GM23338 (cell line): ENCODE measurements at regions not wholly inside any gene's neighbourhood (a gene's known extent, or its start where the extent isn't known, plus 50 kb on each side); places are given as distances from the start of the nearest gene placed in this dataset.
"Not testable (repeated sequence)": the region's sequence is repeated elsewhere in the genome, so short reads cannot be mapped to it uniquely, and the experiment has no call there.

Experiments used
- EZH2 ChIP-seq: fragments of 200-600 bp; sonication (generic); IDR thresholded peaks from one replicate; pipeline ENCODE4 v1.8.0; 2017; ENCODE audit warnings: antibody characterized with exemption, mild to moderate bottlenecking, low read depth; ENCODE audit not compliant: unreplicated experiment
- EZH2phosphoT487 ChIP-seq: fragments of 200-600 bp; sonication (generic); IDR thresholded peaks from one replicate; pipeline ENCODE4 v1.8.1; 2018; ENCODE audit warnings: antibody characterized with exemption; ENCODE audit not compliant: unreplicated experiment
- JUNB ChIP-seq: IDR thresholded peaks from one replicate; pipeline ENCODE4 v1.6.1; 2016; ENCODE audit warnings: antibody characterized with exemption; ENCODE audit not compliant: unreplicated experiment
- NANOG ChIP-seq: IDR thresholded peaks from 2 replicates; pipeline ENCODE4 v1.6.1; 2016; ENCODE audit warnings: antibody characterized with exemption, borderline replicate concordance
- POLR2AphosphoS5 ChIP-seq: IDR thresholded peaks from 2 replicates; pipeline ENCODE4 v1.6.1; 2016; ENCODE audit warnings: antibody characterized with exemption, low read depth
- ZNF331 ChIP-seq: fragments of 250-450 bp; sonication (Bioruptor Pico); IDR thresholded peaks from 2 replicates; pipeline ENCODE4 v1.5.0; 2020; ENCODE audit warnings: low read depth, mild to moderate bottlenecking, moderate library complexity
- TF ChIP-seq, protein P1 (sequence below), 2 experiments: fragments of 200-600 bp in 1 of 2; sonication (generic) in 1 of 2; conservative IDR thresholded peaks; 2 replicates each; pipeline versions ENCODE4 v1.5.1 to v1.6.1; 2016 to 2017; ENCODE audit warnings: antibody characterized with exemption in 2 of 2, low read depth in 2 of 2, mild to moderate bottlenecking in 2 of 2, moderate library complexity in 1 of 2
- TF ChIP-seq, protein P2 (sequence below): IDR thresholded peaks from 2 replicates; pipeline ENCODE4 v1.6.1; 2016; ENCODE audit warnings: antibody characterized with exemption
- TF ChIP-seq, protein P3 (sequence below): IDR thresholded peaks from one replicate; pipeline ENCODE4 v1.6.1; 2018; ENCODE audit warnings: antibody characterized with exemption; ENCODE audit not compliant: unreplicated experiment

DNA sequence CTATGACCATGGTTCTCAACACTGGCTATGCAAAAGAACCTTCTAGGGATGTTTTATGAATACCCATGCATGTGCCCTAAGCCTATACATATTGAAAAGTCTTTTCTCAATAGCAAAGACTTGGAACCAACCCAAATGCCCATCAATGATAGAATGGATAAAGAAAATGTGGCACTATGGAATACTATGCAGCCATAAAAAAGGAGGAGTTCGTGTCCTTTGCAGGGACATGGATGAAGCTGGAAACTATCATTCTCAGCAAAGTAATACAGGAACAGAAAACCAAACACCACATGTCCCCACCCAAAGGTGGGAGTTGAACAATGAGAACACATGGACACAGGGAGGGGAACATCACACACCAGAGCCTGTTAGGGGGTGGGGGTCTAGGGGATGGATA, 101.1 kb upstream of the PRDX6 start:
- TF ChIP-seq, protein P1, sequence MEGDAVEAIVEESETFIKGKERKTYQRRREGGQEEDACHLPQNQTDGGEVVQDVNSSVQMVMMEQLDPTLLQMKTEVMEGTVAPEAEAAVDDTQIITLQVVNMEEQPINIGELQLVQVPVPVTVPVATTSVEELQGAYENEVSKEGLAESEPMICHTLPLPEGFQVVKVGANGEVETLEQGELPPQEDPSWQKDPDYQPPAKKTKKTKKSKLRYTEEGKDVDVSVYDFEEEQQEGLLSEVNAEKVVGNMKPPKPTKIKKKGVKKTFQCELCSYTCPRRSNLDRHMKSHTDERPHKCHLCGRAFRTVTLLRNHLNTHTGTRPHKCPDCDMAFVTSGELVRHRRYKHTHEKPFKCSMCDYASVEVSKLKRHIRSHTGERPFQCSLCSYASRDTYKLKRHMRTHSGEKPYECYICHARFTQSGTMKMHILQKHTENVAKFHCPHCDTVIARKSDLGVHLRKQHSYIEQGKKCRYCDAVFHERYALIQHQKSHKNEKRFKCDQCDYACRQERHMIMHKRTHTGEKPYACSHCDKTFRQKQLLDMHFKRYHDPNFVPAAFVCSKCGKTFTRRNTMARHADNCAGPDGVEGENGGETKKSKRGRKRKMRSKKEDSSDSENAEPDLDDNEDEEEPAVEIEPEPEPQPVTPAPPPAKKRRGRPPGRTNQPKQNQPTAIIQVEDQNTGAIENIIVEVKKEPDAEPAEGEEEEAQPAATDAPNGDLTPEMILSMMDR (conservative IDR thresholded peaks at IDR 0.05; ENCODE audit: low read depth in 2 of 2): not testable (repeated sequence)
- not testable (repeated sequence) for TF ChIP-seq EZH2phosphoT487, EZH2, POLR2AphosphoS5, JUNB, ZNF331, NANOG
- TF ChIP-seq, protein P2, sequence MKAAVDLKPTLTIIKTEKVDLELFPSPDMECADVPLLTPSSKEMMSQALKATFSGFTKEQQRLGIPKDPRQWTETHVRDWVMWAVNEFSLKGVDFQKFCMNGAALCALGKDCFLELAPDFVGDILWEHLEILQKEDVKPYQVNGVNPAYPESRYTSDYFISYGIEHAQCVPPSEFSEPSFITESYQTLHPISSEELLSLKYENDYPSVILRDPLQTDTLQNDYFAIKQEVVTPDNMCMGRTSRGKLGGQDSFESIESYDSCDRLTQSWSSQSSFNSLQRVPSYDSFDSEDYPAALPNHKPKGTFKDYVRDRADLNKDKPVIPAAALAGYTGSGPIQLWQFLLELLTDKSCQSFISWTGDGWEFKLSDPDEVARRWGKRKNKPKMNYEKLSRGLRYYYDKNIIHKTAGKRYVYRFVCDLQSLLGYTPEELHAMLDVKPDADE: not testable (repeated sequence)
- TF ChIP-seq, protein P3, sequence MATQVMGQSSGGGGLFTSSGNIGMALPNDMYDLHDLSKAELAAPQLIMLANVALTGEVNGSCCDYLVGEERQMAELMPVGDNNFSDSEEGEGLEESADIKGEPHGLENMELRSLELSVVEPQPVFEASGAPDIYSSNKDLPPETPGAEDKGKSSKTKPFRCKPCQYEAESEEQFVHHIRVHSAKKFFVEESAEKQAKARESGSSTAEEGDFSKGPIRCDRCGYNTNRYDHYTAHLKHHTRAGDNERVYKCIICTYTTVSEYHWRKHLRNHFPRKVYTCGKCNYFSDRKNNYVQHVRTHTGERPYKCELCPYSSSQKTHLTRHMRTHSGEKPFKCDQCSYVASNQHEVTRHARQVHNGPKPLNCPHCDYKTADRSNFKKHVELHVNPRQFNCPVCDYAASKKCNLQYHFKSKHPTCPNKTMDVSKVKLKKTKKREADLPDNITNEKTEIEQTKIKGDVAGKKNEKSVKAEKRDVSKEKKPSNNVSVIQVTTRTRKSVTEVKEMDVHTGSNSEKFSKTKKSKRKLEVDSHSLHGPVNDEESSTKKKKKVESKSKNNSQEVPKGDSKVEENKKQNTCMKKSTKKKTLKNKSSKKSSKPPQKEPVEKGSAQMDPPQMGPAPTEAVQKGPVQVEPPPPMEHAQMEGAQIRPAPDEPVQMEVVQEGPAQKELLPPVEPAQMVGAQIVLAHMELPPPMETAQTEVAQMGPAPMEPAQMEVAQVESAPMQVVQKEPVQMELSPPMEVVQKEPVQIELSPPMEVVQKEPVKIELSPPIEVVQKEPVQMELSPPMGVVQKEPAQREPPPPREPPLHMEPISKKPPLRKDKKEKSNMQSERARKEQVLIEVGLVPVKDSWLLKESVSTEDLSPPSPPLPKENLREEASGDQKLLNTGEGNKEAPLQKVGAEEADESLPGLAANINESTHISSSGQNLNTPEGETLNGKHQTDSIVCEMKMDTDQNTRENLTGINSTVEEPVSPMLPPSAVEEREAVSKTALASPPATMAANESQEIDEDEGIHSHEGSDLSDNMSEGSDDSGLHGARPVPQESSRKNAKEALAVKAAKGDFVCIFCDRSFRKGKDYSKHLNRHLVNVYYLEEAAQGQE: not testable (repeated sequence)
